GM12872 (cell line): ENCODE measurements at regions not wholly inside any gene's neighbourhood (a gene's known extent, or its start where the extent isn't known, plus 50 kb on each side); places are given as distances from the start of the nearest gene placed in this dataset.

Experiments
- CTCF ChIP-seq: IDR thresholded peaks from 3 replicates; pipeline ENCODE4 v1.5.1; 2011; ENCODE audit warnings: low read depth, mild to moderate bottlenecking, low read length, moderate library complexity; ENCODE audit not compliant: insufficient read depth

GRCh38 chr9:28234133-28234893 is 661.0 kb upstream of the C9orf72 start:
- TF ChIP-seq CTCF = no peak

- TF ChIP-seq CTCF = no peak
These were observed 661.6 kb upstream of the C9orf72 start for GRCh38 chr9:28234894-28235277.

GRCh38 chr9:28249424-28249823 is 676.1 kb upstream of the C9orf72 start:
- TF ChIP-seq CTCF = no peak

GRCh38 chr9:28255174-28255573 is 681.9 kb upstream of the C9orf72 start:
- no peak for TF ChIP-seq CTCF

- no peak for TF ChIP-seq CTCF
These were observed 687.0 kb upstream of the C9orf72 start for GRCh38 chr9:28260330-28260729.

- TF ChIP-seq CTCF = no peak
These were observed 691.1 kb upstream of the C9orf72 start for GRCh38 chr9:28264368-28264767.

- no peak for TF ChIP-seq CTCF
These were observed 694.1 kb upstream of the C9orf72 start for GRCh38 chr9:28267351-28267750.
